Trophoblast cell (in vitro differentiated cells and primary cell): ENCODE measurements at regions not wholly inside any gene's neighbourhood (a gene's known extent, or its start where the extent isn't known, plus 50 kb on each side); places are given as distances from the start of the nearest gene placed in this dataset.

Experiments
- DNase-seq, 2 donors: peaks; one replicate each; pipeline ENCODE4 v3.0.0-alpha.2; 2016
- H2AFZ ChIP-seq: 2 replicates; pipeline ENCODE4 v1.6.1; 2013; ENCODE audit warnings: low read length, moderate library complexity, mild to moderate bottlenecking; ENCODE audit not compliant: insufficient read depth, poor library complexity
- H2AK5ac ChIP-seq: 2 replicates; pipeline ENCODE4 v1.6.1; 2013; ENCODE audit warnings: mild to moderate bottlenecking, low read length
- H2BK120ac ChIP-seq: 2 replicates; pipeline ENCODE4 v1.6.1; 2013; ENCODE audit warnings: low read length, mild to moderate bottlenecking, moderate library complexity; ENCODE audit not compliant: insufficient read depth, poor library complexity
- H2BK12ac ChIP-seq: 2 replicates; pipeline ENCODE4 v1.6.1; 2013; ENCODE audit warnings: mild to moderate bottlenecking, low read length, moderate library complexity
- H2BK5ac ChIP-seq: 2 replicates; pipeline ENCODE4 v1.6.1; 2013; ENCODE audit warnings: low read length, low read depth, moderate library complexity, mild to moderate bottlenecking; ENCODE audit not compliant: poor library complexity
- H3K14ac ChIP-seq: 2 replicates; pipeline ENCODE4 v1.6.1; 2013; ENCODE audit warnings: mild to moderate bottlenecking, low read length
- H3K18ac ChIP-seq: 2 replicates; pipeline ENCODE4 v1.6.1; 2013; ENCODE audit warnings: mild to moderate bottlenecking, low read length
- H3K23ac ChIP-seq: 2 replicates; pipeline ENCODE4 v1.6.1; 2013; ENCODE audit warnings: low read length
- H3K27ac ChIP-seq: 2 replicates; pipeline ENCODE4 v1.5.1; 2013; ENCODE audit warnings: low read depth, mild to moderate bottlenecking, inconsistent platforms, low read length, moderate library complexity
- H3K27me3 ChIP-seq: 2 replicates; pipeline ENCODE4 v1.6.1; 2013; ENCODE audit warnings: inconsistent platforms, mild to moderate bottlenecking, low read length, moderate library complexity; ENCODE audit not compliant: insufficient read depth
- H3K36me3 ChIP-seq, 2 experiments: 1 replicate in 1 of 2; 2 replicates in 1 of 2; pipeline ENCODE4 v1.6.1; 2013; ENCODE audit warnings: low read length in 2 of 2, mild to moderate bottlenecking in 2 of 2, moderate library complexity in 1 of 2; ENCODE audit not compliant: insufficient read depth in 2 of 2, control insufficient read depth in 1 of 2
- H3K4ac ChIP-seq: 2 replicates; pipeline ENCODE4 v1.6.1; 2013; ENCODE audit warnings: low read depth, mild to moderate bottlenecking, low read length, moderate library complexity
- H3K4me1 ChIP-seq, 2 experiments: 1 replicate in 1 of 2; 2 replicates in 1 of 2; pipeline ENCODE4 v1.6.1; 2013; ENCODE audit warnings: low read length in 2 of 2, mild to moderate bottlenecking in 2 of 2, moderate library complexity in 1 of 2; ENCODE audit not compliant: insufficient read depth in 2 of 2, control insufficient read depth in 1 of 2
- H3K4me2 ChIP-seq: 2 replicates; pipeline ENCODE4 v1.6.1; 2013; ENCODE audit warnings: inconsistent platforms, mild to moderate bottlenecking, low read length, moderate library complexity
- H3K4me3 ChIP-seq: 2 replicates; pipeline ENCODE4 v1.5.1; 2013; ENCODE audit warnings: mild to moderate bottlenecking, low read depth, low read length, inconsistent platforms
- H3K79me1 ChIP-seq: one replicate; pipeline ENCODE4 v1.6.1; 2013; ENCODE audit warnings: low read length
- H3K79me2 ChIP-seq: 2 replicates; pipeline ENCODE4 v1.6.1; 2013; ENCODE audit warnings: low read length, mild to moderate bottlenecking; ENCODE audit not compliant: control insufficient read depth, insufficient read depth, poor library complexity
- H3K9ac ChIP-seq: 2 replicates; pipeline ENCODE4 v1.6.1; 2013; ENCODE audit warnings: mild to moderate bottlenecking, low read length
- H3K9me3 ChIP-seq: 2 replicates; pipeline ENCODE4 v1.6.1; 2013; ENCODE audit warnings: low read depth, mild to moderate bottlenecking, control low read depth, inconsistent platforms, low read length; ENCODE audit not compliant: insufficient read depth
- H4K12ac ChIP-seq: 2 replicates; pipeline ENCODE4 v1.6.1; 2013; ENCODE audit warnings: low read depth, mild to moderate bottlenecking, low read length, moderate library complexity
- H4K8ac ChIP-seq: 2 replicates; pipeline ENCODE4 v1.6.1; 2013; ENCODE audit warnings: low read depth, mild to moderate bottlenecking, low read length, moderate library complexity
- H4K91ac ChIP-seq: one replicate; pipeline ENCODE4 v1.6.1; 2013; ENCODE audit warnings: low read depth, mild to moderate bottlenecking, low read length, moderate library complexity
- WGBS: extraction: QIAGEN DNeasy Blood & Tissue Kit; methylation state at CpG from one replicate; pipeline ENCODE4 v1.1.7; 2013; ENCODE audit warnings: missing lambda C conversion rate; ENCODE audit not compliant: insufficient read length, insufficient coverage; ENCODE audit errors: extremely low coverage; 5-methylcytosine and 5-hydroxymethylcytosine counted together

DNA sequence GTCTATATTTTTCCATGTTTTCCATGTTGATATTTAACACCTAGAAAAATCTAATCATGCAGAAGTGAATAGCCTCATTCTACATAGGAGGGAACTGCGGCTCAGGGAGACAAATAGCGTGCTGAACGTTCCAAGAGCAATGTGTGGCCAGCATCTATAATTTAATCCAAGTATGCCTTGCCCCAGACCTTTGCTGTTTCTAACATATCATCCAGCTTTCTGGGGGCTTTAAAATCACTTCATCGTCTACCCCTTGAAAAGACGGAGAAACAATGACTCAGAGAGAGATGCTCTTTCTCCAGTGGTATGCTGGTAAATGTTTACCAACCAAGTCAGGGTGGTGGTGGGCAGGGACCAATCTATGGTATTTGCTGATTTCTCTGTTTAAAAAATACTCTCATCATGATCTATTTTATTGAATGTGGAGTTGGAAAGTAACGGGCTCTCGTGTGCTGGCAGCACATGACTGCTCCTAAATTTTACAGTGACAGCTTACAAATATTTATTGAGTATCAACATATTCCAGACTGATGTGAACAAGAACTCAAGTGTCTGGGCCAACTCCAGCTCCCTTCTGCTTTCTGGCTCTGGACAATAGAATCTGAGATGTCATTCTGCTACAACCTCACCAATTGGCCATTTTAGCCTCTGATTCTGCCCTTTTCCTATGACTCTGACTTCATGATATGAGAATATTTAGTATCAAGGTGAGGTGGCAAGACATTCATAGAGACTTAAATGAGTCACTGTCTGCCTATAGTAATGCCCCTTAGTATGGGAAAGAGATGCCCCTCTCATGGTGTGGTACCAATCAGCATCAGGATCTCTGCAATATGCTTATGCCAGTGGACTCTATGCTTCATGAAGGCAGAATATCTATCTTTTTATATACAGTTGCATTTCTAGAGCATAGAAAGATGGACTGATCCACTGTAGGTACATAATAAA is 407.4 kb upstream of the TNC start:
- no peak overlapping the region for H3K4me2 ChIP-seq
- no peak overlapping the region for H4K8ac ChIP-seq
- H3K4ac ChIP-seq = no peak overlapping the region
- H2BK12ac ChIP-seq = no peak overlapping the region
- no peak overlapping the region for H3K4me3 ChIP-seq
- no CpG with 5 or more reads among the region's 7 CpGs for WGBS
- H3K27ac ChIP-seq = no peak overlapping the region
- no peaks in the 10 kb centered on the region for H3K27me3 ChIP-seq
- H3K23ac ChIP-seq = no peak overlapping the region
- no peak overlapping the region for H2AK5ac ChIP-seq
- no peak overlapping the region for H4K91ac ChIP-seq
- no peak overlapping the region for H3K9ac ChIP-seq
- H3K9me3 ChIP-seq = no peaks in the 10 kb centered on the region
- no peaks in the 10 kb centered on the region for H3K79me1 ChIP-seq
- H2AFZ ChIP-seq = no peak overlapping the region
- H3K36me3 ChIP-seq = no peaks in the 10 kb centered on the region
- no peak overlapping the region for H3K14ac ChIP-seq
- H3K18ac ChIP-seq = no peak overlapping the region
- no peak overlapping the region for H4K12ac ChIP-seq
- H3K79me2 ChIP-seq = no peaks in the 10 kb centered on the region
- peak overlapping the region; percentile 24 for H2BK120ac ChIP-seq
- no peaks in the 10 kb centered on the region for H3K4me1 ChIP-seq
- H2BK5ac ChIP-seq = no peak overlapping the region
- no peak for DNase-seq

DNA sequence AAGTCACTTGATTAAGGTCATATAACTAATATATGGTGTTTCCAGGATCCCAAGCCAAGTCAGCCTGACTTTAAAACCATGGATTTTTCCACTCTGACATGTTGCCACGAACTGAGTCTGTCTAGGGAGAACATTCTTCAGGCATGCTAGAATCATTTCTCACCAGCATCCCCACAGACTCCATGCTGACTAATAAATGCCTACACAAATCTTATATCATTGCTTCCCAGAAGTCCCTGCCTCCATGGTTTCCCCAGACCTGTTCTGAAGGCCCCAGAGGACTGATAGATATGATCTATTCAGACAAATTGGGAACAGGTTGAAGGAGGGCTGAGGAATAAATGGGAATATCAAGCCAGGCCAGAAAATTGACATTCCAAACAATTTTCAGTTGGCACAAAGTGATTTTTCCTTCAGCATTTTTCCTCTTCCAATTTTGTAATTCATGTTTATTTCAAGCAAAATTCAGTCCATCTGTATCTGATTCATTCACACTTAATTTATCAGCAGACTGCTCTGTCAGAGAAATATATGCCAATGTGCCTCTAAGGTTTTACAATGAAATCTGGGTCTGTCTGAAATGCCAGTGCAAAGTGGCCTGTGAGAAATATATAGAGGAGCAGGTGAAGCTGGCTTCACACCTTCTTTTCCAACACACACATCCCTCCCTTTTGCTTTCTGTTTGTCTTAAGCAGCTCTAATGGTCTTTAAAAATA is 413.6 kb upstream of the TNC start:
- no peak overlapping the region for H4K8ac ChIP-seq
- no peak overlapping the region for H3K4me2 ChIP-seq
- no peak overlapping the region for H2AFZ ChIP-seq
- no peak overlapping the region for H2BK12ac ChIP-seq
- WGBS = no CpG with 5 or more reads among the region's 1 CpG
- no peak overlapping the region for H3K14ac ChIP-seq
- H4K12ac ChIP-seq = no peak overlapping the region
- no peaks in the 10 kb centered on the region for H3K79me2 ChIP-seq
- H3K79me1 ChIP-seq = no peaks in the 10 kb centered on the region
- no peaks in the 10 kb centered on the region for H3K9me3 ChIP-seq
- H3K18ac ChIP-seq = no peak overlapping the region
- H3K23ac ChIP-seq = no peak overlapping the region
- no peak overlapping the region for H2AK5ac ChIP-seq
- H2BK5ac ChIP-seq = no peak overlapping the region
- H3K4me3 ChIP-seq = no peak overlapping the region
- no peak overlapping the region for H4K91ac ChIP-seq
- no peak overlapping the region for H3K4ac ChIP-seq
- H3K4me1 ChIP-seq = no peaks in the 10 kb centered on the region
- no peak overlapping the region for H2BK120ac ChIP-seq
- no peak overlapping the region for H3K9ac ChIP-seq
- peak in 1 of 2 donors; percentile 5 for DNase-seq
- no peak overlapping the region for H3K27ac ChIP-seq
- H3K36me3 ChIP-seq = no peaks in the 10 kb centered on the region
- H3K27me3 ChIP-seq = no peaks in the 10 kb centered on the region

DNA sequence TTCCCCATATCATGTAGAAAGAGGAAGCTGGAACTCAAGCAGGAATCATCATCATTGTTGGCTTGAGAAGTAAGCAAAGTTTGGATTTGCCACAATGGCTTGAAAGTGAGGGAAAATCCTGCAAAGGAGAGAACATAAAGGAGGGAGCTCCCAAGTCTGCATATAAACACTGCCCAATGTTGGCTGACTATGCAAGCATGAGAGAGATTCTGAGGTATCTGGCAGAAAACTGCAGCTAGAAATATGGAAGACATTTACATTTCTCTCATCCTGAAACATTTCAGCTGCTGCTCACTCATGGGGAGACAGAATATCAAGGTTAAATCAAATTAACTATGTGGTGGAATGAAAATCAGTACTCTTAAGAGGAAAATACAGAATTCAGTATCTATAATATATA is 415.6 kb upstream of the TNC start:
- Histone ChIP-seq H3K36me3 (no peaks in the 10 kb centered on the region), H3K9ac (no peak overlapping the region), H4K12ac (no peak overlapping the region), H2BK12ac (no peak overlapping the region), H3K18ac (no peak overlapping the region), H3K14ac (no peak overlapping the region), H3K79me2 (no peaks in the 10 kb centered on the region), H3K9me3 (no peaks in the 10 kb centered on the region), H3K23ac (no peak overlapping the region), H2BK5ac (no peak overlapping the region), H3K4me3 (no peak overlapping the region), H2AK5ac (no peak overlapping the region), H2AFZ (no peak overlapping the region), H3K27ac (no peak overlapping the region), H3K27me3 (no peaks in the 10 kb centered on the region), H3K4me1 (no peaks in the 10 kb centered on the region), H4K91ac (no peak overlapping the region), H4K8ac (no peak overlapping the region), H3K4me2 (no peak overlapping the region), H2BK120ac (no peak overlapping the region), H3K4ac (no peak overlapping the region), H3K79me1 (no peaks in the 10 kb centered on the region)
- no peak for DNase-seq

DNA sequence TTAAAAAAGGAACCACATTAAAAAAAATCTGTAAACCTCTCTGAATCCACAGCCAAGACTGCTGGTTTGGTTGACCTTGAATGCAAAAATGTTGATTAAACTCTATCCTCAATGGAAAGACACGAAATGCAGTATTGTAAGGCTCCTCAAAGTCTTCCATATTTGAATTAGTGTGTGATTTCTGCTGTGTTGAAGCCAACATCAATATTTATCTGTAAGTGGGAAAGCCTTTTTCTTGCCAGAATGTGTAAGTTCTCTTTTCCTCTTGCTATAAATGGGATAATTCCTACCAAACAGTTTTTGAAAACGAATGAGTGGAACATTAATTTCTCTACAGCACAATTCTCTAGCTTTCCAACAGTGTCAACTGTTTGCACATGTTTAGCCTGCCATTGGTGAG is 422.1 kb upstream of the TNC start:
- Histone ChIP-seq H3K36me3 (no peaks in the 10 kb centered on the region), H4K12ac (no peak overlapping the region), H2BK12ac (no peak overlapping the region), H2AFZ (no peak overlapping the region), H3K14ac (no peak overlapping the region), H2BK120ac (no peak overlapping the region), H4K91ac (no peak overlapping the region), H3K23ac (no peak overlapping the region), H3K9ac (no peak overlapping the region), H4K8ac (no peak overlapping the region), H3K4me2 (no peak overlapping the region), H3K4me1 (no peaks in the 10 kb centered on the region), H3K27ac (no peak overlapping the region), H3K4me3 (no peak overlapping the region), H2AK5ac (no peak overlapping the region), H3K79me1 (no peaks in the 10 kb centered on the region), H3K27me3 (no peaks in the 10 kb centered on the region), H3K79me2 (no peaks in the 10 kb centered on the region), H3K4ac (no peak overlapping the region), H3K18ac (no peak overlapping the region), H2BK5ac (no peak overlapping the region), H3K9me3 (no peaks in the 10 kb centered on the region)
- WGBS = no CpG with 5 or more reads among the region's 2 CpGs
- DNase-seq = no peak
